CD4-positive, alpha-beta T cell treated with Interleukin-12 subunit alpha and Interleukin-12 subunit beta, for 1 hour (primary cell): ENCODE measurements at regions not wholly inside any gene's neighbourhood (a gene's known extent, or its start where the extent isn't known, plus 50 kb on each side); places are given as distances from the start of the nearest gene placed in this dataset.

ENCODE experiments used
- DNase-seq: peaks from one replicate; pipeline ENCODE4 v3.0.0-alpha.2; 2020

GRCh38 chr6:126419901-126420300 lies 80.0 kb downstream of the CENPW start:
- DNase-seq, result no peak

DNA sequence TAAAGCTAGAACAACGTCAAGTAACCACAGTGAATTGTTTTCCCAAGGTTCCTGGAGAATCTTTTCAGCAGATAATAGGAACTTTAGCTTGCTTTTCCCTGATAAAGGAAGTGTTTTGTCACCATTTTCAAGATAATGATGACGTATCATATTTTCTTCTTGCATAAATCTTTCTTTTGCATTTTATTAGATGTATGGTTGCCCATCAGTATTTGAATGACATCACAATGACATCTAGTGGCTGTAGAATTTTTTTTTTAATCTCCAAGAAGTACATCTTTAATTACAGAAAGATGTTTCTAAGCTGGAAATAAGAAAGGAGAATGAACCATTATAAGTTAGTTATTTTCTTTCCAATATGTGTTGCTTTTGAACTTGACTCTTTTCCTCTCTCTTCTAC lies 83.0 kb downstream of the CENPW start:
- DNase-seq, result no peak

- DNase-seq, result no peak
Observed at GRCh38 chr6:126427713-126428112, 87.8 kb downstream of the CENPW start.

- DNase-seq, result no peak
Observed at GRCh38 chr6:126429866-126430265, 90.0 kb downstream of the CENPW start.

DNA sequence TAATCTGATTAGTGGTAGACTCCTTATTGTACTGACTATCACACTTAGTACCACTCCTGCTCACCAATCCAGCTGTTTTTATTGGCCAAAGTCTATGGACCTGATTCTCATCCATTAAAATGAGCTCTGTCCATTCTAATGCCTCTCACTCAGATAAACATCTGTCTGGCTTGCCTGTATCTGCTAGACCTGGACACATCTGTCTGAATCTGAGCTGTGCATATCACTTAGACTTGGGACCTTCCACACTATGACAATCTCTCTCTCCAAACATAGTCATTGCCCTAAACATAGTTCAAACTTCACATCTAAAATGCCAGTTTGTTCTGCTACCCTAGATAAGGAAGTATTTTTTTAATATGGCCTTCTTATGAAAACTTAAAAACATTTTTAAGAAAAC lies 92.6 kb downstream of the CENPW start:
- no peak for DNase-seq

- DNase-seq, result no peak
Observed at GRCh38 chr6:126433927-126434326, 94.0 kb downstream of the CENPW start.

- no peak for DNase-seq
Observed at GRCh38 chr6:126437205-126437604, 97.3 kb downstream of the CENPW start.

- no peak for DNase-seq
Observed at GRCh38 chr6:126439040-126439439, 99.1 kb downstream of the CENPW start.

GRCh38 chr6:126440923-126441322 lies 101.0 kb downstream of the CENPW start:
- no peak for DNase-seq

GRCh38 chr6:126444659-126445273 lies 104.9 kb downstream of the CENPW start:
- no peak for DNase-seq

DNA sequence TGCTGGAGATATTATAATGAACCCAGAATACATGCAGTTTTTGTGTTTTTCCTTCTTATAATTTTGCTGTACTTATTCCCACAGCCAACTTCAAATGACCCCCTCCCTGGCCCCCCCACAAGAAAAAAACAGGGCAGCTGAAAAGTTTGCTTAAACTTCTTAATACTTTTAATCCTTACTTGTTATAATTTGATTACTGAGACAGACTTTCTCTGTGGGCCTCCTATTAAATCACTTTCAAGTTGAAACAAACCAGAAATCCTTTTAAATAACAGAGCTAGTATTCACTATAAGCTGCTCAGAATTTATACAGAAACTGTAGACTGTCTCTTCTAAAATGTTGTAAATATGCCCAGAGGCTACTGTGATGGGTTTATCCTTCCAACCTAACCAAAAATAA lies 106.3 kb downstream of the CENPW start:
- no peak for DNase-seq

DNA sequence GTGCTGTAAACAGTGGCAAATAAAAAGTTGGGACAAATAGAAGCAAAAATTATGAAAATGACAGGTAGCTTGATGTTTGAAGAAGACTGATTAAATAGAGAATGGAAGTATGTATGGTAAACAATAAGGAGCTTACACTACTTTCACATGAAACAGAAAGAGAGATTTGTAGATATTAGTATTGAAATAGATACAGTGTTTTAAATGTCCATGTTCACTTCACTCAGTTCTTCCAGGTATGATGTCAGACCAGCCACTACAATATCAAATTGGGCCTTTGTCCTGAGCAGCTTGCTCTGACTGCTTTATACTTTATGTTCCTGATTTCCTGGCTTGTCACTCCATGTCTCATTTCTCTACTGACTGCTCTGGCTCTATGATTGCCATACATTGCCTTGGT lies 107.5 kb downstream of the CENPW start:
- DNase-seq, result no peak

DNA sequence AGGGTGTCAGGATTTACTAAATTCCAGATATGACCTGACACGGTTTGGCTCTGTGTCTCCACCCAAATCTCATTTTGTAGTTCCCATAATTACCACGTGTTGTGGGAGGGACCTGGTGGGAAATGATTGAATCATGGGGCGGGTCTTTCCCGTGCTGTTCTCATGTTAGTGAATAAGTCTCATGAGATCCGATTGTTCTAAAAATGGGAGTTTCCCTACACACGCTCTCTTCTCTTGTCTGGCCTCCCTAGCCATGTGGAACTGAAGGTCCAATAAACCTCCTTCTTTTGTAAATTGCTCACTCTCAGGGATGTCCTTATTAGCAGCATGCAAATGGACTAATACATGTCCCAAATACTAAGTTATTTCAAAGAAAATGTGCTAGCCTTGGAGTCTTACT lies 121.1 kb downstream of the CENPW start:
- no peak for DNase-seq

- DNase-seq, result no peak
Observed at GRCh38 chr6:126464245-126464644, 124.3 kb downstream of the CENPW start.

GRCh38 chr6:126475449-126475848 lies 135.5 kb downstream of the CENPW start:
- DNase-seq, result no peak

DNA sequence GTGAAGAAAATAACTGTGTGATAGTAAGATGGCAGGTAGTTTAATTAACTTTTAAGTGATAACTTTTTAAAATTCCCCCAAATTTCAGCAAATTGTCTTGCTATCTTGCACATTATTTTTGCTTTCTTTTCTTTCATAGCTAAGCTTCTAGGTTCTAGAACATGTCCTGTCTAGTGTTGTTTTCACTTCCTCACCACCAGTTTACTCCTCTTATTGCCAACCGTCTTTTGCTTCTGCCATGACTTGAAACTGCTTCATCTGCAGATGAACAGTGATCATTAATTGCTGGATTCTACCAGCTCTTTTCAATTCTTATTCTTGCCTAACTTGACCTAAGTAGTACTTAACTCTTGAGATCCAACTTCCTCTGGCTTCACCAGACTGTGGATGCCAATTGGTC lies 137.8 kb downstream of the CENPW start:
- no peak for DNase-seq

DNA sequence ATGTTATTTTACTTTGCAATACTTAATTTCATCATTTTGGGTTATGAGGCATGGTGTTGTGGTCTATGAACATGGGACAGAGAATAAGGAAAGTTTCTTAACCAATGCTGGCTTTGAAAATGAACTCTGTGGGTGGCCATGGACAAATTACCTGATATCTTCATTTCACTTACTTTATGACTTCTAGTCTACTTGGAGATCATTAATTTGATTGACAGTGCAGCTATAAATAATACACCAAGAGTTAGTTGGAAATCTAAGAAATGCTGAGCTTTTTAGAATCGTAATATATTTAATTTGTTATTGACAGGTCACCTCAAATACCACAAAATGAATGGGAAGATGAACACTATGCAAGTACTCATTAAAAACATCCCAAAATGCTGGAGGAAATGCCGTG lies 140.4 kb downstream of the CENPW start:
- DNase-seq, result no peak

GRCh38 chr6:126481319-126481718 lies 141.4 kb downstream of the CENPW start:
- DNase-seq, result no peak

- no peak for DNase-seq
Observed at GRCh38 chr6:126504792-126505191, 164.9 kb downstream of the CENPW start.

DNA sequence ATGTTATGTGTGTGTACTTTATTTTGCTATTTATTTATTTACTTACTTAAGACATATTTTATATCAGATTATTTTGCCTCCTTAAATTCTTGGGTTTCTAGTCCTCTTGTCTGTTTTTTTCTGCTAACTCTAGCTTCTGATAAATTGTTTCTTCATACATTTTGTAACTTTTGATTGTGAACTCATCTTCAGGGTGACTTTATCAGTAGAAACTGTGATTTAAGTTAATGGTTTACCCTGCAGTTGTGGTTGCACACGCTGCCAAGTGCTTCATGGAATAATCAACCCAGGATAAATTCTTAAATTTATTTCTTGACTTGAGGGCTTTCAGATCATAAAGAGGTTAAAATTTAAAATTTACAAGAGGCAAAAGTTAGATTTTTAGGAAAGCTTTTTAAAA lies 173.3 kb downstream of the CENPW start:
- DNase-seq, result no peak

GRCh38 chr6:126516411-126516810 lies 176.5 kb downstream of the CENPW start:
- no peak for DNase-seq

- DNase-seq, result no peak
Observed at GRCh38 chr6:126524811-126525326, 185.0 kb downstream of the CENPW start.

DNA sequence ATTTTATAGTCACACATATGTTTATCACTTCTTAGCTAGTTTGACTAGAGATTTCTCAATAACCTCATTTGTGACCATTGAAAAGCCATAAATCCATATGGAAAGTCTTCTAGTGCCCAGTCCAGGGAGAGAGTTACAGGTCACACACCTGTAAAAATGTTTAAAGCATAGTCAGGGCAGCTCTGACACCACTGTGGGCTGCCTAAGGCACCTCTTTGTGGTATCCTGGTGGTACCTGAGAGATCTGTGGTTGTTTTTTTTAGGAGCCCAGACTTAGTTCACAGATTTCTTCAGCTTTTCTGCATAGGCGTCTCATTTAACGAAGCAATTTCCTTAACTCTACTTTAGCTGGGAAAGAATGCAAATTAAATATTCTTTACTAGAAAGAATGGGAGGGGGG lies 186.6 kb downstream of the CENPW start:
- DNase-seq, result no peak

DNA sequence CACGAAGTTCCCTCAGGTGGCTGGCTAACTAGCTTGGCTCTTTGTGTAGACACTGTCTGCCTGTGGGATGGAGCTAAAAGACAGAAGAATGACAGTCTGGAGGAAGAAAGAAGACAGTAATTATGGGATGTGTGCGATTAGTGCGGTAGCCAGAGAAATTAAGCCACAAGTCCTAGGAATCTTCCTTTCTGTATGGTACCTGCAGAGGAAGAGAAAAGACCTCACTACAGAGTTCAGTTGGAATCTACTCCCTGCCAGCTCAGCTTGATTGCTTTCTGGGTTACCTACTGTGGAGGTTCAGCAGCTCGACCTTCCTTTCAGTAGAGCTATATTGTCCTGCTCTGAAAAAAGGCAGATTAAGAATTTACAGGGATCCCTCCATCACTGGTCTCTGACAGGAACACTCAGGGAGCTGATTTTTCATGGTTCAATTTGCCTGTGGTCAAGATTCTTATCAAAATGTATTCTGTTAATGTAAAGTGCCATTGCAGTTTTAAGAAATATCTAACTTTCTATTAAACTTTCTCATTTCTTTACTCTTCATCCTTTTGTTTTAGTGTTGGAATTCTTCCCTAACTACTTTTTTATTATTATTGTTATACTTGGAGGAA lies 187.2 kb downstream of the CENPW start:
- no peak for DNase-seq
